Esophagus squamous epithelium (tissue), 4 donors: ENCODE measurements at regions not wholly inside any gene's neighbourhood (a gene's known extent, or its start where the extent isn't known, plus 50 kb on each side); places are given as distances from the start of the nearest gene placed in this dataset.

ENCODE experiments used
- POLR2A ChIP-seq, 4 donors: fragments of 450-650 bp; IDR thresholded peaks; one replicate each; pipeline ENCODE4 v1.6.1; 2017; ENCODE audit warnings: antibody characterized with exemption in 4 of 4, mild to moderate bottlenecking in 4 of 4, moderate library complexity in 3 of 4
- TF ChIP-seq, protein P1 (sequence below), 6 experiments: fragments of 450-650 bp in 4 of 6; fragments of 200-600 bp in 2 of 6; sonication (generic) in 2 of 6; IDR thresholded peaks; one replicate each; pipeline ENCODE4 v1.5.1; 2016 to 2019; ENCODE audit warnings: antibody characterized with exemption in 6 of 6, mild to moderate bottlenecking in 4 of 6, moderate library complexity in 4 of 6

DNA sequence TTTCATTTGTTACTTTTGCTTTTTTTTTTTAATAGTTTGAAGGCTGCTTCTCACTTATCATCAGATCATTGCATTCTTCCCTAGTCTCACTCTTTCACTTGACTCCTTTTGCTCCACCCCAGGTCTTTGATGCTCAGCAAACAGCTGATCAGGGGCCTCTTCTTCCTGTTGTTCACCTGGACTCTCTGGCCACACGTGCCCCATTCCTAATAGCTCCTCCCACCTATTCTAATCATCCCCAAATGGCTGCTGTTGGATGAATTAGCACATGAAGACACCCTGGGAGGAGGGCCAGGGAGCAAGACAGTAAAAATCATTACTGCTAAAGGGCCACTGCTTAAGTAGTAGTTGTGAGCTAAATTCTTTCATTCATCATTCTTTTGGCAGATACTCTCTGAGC lies 119.5 kb downstream of the MAB21L3 start:
- TF ChIP-seq POLR2A (IDR thresholded peaks at IDR 0.05), result no peak
- TF ChIP-seq, protein P1, sequence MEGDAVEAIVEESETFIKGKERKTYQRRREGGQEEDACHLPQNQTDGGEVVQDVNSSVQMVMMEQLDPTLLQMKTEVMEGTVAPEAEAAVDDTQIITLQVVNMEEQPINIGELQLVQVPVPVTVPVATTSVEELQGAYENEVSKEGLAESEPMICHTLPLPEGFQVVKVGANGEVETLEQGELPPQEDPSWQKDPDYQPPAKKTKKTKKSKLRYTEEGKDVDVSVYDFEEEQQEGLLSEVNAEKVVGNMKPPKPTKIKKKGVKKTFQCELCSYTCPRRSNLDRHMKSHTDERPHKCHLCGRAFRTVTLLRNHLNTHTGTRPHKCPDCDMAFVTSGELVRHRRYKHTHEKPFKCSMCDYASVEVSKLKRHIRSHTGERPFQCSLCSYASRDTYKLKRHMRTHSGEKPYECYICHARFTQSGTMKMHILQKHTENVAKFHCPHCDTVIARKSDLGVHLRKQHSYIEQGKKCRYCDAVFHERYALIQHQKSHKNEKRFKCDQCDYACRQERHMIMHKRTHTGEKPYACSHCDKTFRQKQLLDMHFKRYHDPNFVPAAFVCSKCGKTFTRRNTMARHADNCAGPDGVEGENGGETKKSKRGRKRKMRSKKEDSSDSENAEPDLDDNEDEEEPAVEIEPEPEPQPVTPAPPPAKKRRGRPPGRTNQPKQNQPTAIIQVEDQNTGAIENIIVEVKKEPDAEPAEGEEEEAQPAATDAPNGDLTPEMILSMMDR (IDR thresholded peaks at IDR 0.05), result no peak
